ENCODE measurements at regions not wholly inside any gene's neighbourhood (a gene's known extent, or its start where the extent isn't known, plus 50 kb on each side); places are given as distances from the start of the nearest gene placed in this dataset.

- Histone ChIP-seq H3K4me1 (ENCODE audit: insufficient read depth, low read length, poor library complexity, severe bottlenecking) (no peaks in the 10 kb centered on the region), H4K20me1 (ENCODE audit: insufficient read depth, low read length) (no peaks in the 10 kb centered on the region), H3K9me3 (ENCODE audit: low read length) (no peaks in the 10 kb centered on the region; the same call in 1 of the 2 replicates), H2AFZ (ENCODE audit: low read length) (no peak overlapping the region), H3K36me3 (ENCODE audit: insufficient read depth, low read length) (no peaks in the 10 kb centered on the region), H3K4me3 (ENCODE audit: low read depth, low read length, poor library complexity, severe bottlenecking) (no peak overlapping the region), H3K79me2 (ENCODE audit: insufficient read depth, low read depth, low read length) (no peaks in the 10 kb centered on the region), H3K27ac (ENCODE audit: low read depth, low read length, poor library complexity, severe bottlenecking) (no peak overlapping the region), H3K4me2 (ENCODE audit: low read length) (no peak overlapping the region), H3K9me2 (ENCODE audit: insufficient read depth, low read length) (no peaks in the 10 kb centered on the region)
- no peak for DNase-seq (ENCODE audit: low spot score)
- intact Hi-C loops (cut with micrococcal nuclease; ENCODE audit: unreplicated experiment): no loop called here
- no TSS peak for BruUV-seq (replicated peaks)
- CTCF ChIA-PET (ENCODE audit: unreplicated experiment): no interaction called here
- POLR2A ChIA-PET: no interaction called here
- TF ChIP-seq EZH2phosphoT487 (IDR thresholded peaks at IDR 0.05; ENCODE audit: borderline replicate concordance, low read depth, low read length): no peak
- TF ChIP-seq, protein P1, sequence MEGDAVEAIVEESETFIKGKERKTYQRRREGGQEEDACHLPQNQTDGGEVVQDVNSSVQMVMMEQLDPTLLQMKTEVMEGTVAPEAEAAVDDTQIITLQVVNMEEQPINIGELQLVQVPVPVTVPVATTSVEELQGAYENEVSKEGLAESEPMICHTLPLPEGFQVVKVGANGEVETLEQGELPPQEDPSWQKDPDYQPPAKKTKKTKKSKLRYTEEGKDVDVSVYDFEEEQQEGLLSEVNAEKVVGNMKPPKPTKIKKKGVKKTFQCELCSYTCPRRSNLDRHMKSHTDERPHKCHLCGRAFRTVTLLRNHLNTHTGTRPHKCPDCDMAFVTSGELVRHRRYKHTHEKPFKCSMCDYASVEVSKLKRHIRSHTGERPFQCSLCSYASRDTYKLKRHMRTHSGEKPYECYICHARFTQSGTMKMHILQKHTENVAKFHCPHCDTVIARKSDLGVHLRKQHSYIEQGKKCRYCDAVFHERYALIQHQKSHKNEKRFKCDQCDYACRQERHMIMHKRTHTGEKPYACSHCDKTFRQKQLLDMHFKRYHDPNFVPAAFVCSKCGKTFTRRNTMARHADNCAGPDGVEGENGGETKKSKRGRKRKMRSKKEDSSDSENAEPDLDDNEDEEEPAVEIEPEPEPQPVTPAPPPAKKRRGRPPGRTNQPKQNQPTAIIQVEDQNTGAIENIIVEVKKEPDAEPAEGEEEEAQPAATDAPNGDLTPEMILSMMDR (conservative IDR thresholded peaks at IDR 0.05; ENCODE audit: low read length): no peak
Measured at GRCh38 chr5:28174691-28175090, 1136.3 kb upstream of the CDH9 start.

GRCh38 chr5:28165096-28165495, 1126.7 kb upstream of the CDH9 start:
- no peak overlapping the region for H2AFZ ChIP-seq (ENCODE audit: low read length)
- H3K9me3 ChIP-seq (ENCODE audit: low read length): no peaks in the 10 kb centered on the region
- ChIA-PET POLR2A (interaction anchor here (0.7 kb wide), 1 partner anchor 465 kb away, joined by 3 read pairs; no protein-coding TSS in a partner anchor), CTCF (ENCODE audit: unreplicated experiment) (no interaction called here)
- H4K20me1 ChIP-seq (ENCODE audit: insufficient read depth, low read length): no peaks in the 10 kb centered on the region
- H3K4me1 ChIP-seq (ENCODE audit: insufficient read depth, low read length, poor library complexity, severe bottlenecking): no peaks in the 10 kb centered on the region
- H3K27ac ChIP-seq (ENCODE audit: low read depth, low read length, poor library complexity, severe bottlenecking): no peak overlapping the region
- H3K9me2 ChIP-seq (ENCODE audit: insufficient read depth, low read length): no peaks in the 10 kb centered on the region
- no peak overlapping the region for H3K4me3 ChIP-seq (ENCODE audit: low read depth, low read length, poor library complexity, severe bottlenecking)
- H3K4me2 ChIP-seq (ENCODE audit: low read length): no peak overlapping the region
- TF ChIP-seq EZH2phosphoT487 (IDR thresholded peaks at IDR 0.05; ENCODE audit: borderline replicate concordance, low read depth, low read length): no peak
- TF ChIP-seq, protein P1 (conservative IDR thresholded peaks at IDR 0.05; ENCODE audit: low read length): no peak
- H3K79me2 ChIP-seq (ENCODE audit: insufficient read depth, low read depth, low read length): no peaks in the 10 kb centered on the region
- H3K36me3 ChIP-seq (ENCODE audit: insufficient read depth, low read length): no peaks in the 10 kb centered on the region
- no peak for DNase-seq (ENCODE audit: low spot score)
- intact Hi-C loops (cut with micrococcal nuclease; ENCODE audit: unreplicated experiment): no loop called here
- no TSS peak for BruUV-seq (replicated peaks)

DNA sequence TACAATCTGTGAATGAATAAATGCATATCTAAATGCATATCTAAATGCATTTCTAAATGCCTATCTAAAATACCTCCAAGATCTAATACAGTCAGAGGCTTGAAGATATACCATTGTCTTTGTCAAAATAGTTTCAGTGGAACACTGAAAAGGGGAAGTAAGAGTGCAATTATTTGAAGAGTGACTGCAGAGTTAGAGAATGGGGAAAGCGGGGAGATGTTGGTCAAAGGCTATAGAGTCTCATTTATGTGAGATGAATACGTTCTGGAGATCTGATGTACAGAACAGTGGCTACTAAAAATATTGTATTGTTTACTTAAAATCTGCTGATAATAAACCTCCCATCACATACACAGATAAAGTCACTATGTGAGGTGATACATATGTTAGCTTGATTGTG, 1126.2 kb upstream of the CDH9 start:
- ChIA-PET POLR2A (interaction anchor here (0.7 kb wide), 1 partner anchor 466 kb away, joined by 3 read pairs; no protein-coding TSS in a partner anchor), CTCF (ENCODE audit: unreplicated experiment) (no interaction called here)
- Histone ChIP-seq H3K9me2 (ENCODE audit: insufficient read depth, low read length) (no peaks in the 10 kb centered on the region), H3K79me2 (ENCODE audit: insufficient read depth, low read depth, low read length) (no peaks in the 10 kb centered on the region), H3K9me3 (ENCODE audit: low read length) (no peaks in the 10 kb centered on the region), H3K27ac (ENCODE audit: low read depth, low read length, poor library complexity, severe bottlenecking) (no peak overlapping the region), H4K20me1 (ENCODE audit: insufficient read depth, low read length) (no peaks in the 10 kb centered on the region), H3K4me1 (ENCODE audit: insufficient read depth, low read length, poor library complexity, severe bottlenecking) (no peaks in the 10 kb centered on the region), H2AFZ (ENCODE audit: low read length) (no peak overlapping the region), H3K36me3 (ENCODE audit: insufficient read depth, low read length) (no peaks in the 10 kb centered on the region), H3K4me2 (ENCODE audit: low read length) (no peak overlapping the region), H3K4me3 (ENCODE audit: low read depth, low read length, poor library complexity, severe bottlenecking) (no peak overlapping the region)
- no peak for DNase-seq (ENCODE audit: low spot score)
- TF ChIP-seq, protein P1 (conservative IDR thresholded peaks at IDR 0.05; ENCODE audit: low read length): no peak
- TF ChIP-seq EZH2phosphoT487 (IDR thresholded peaks at IDR 0.05; ENCODE audit: borderline replicate concordance, low read depth, low read length): no peak
- intact Hi-C loops (cut with micrococcal nuclease; ENCODE audit: unreplicated experiment): no loop called here
- BruUV-seq (replicated peaks): no TSS peak

Measured in OCI-LY7 (cell line).